Neural cell (in vitro differentiated cells): ENCODE measurements at regions not wholly inside any gene's neighbourhood (a gene's known extent, or its start where the extent isn't known, plus 50 kb on each side); places are given as distances from the start of the nearest gene placed in this dataset.

Source experiments
- H2AFZ ChIP-seq: fragments of 200-600, 300-800 bp; sonication (generic), shearing (Covaris generic); 2 replicates; pipeline ENCODE4 v1.6.0; 2014; ENCODE audit warnings: low read depth, mild to moderate bottlenecking, antibody characterized with exemption, low read length, moderate library complexity
- H3F3A ChIP-seq: fragments of 200-600 bp; shearing (Covaris generic); 2 replicates; pipeline ENCODE4 v1.6.1; 2016; ENCODE audit warnings: mild to moderate bottlenecking, moderate library complexity, mixed read lengths, antibody characterized with exemption, low read length; ENCODE audit not compliant: insufficient read depth, poor library complexity, severe bottlenecking
- H3K27ac ChIP-seq: fragments of 200-600, 300-800 bp; sonication (generic), shearing (Covaris generic); 2 replicates; pipeline ENCODE4 v1.5.1; 2014; ENCODE audit warnings: mild to moderate bottlenecking, low read length, moderate library complexity
- H3K27me3 ChIP-seq: fragments of 300-800, 200-600 bp; sonication (generic), shearing (Covaris generic); 2 replicates; pipeline ENCODE4 v1.6.0; 2014; ENCODE audit warnings: mild to moderate bottlenecking, low read depth, low read length, moderate library complexity; ENCODE audit not compliant: insufficient read depth
- H3K36me3 ChIP-seq: fragments of 300-800, 200-600 bp; sonication (generic), shearing (Covaris generic); 2 replicates; pipeline ENCODE4 v1.5.1; 2014; ENCODE audit warnings: mild to moderate bottlenecking, antibody characterized with exemption, low read length, moderate library complexity; ENCODE audit not compliant: insufficient read depth
- H3K4me2 ChIP-seq: fragments of 300-800, 200-600 bp; sonication (generic), shearing (Covaris generic); 2 replicates; pipeline ENCODE4 v1.6.0; 2014; ENCODE audit warnings: mild to moderate bottlenecking, low read length
- H3K4me3 ChIP-seq: fragments of 300-800, 200-600 bp; sonication (generic), shearing (Covaris generic); 2 replicates; pipeline ENCODE4 v1.5.1; 2014; ENCODE audit warnings: mild to moderate bottlenecking, low read length, moderate library complexity
- H3K79me2 ChIP-seq: fragments of 200-600 bp; shearing (Covaris generic); replicated peaks from 2 replicates; pipeline ENCODE4 v1.6.0; 2014; ENCODE audit warnings: mild to moderate bottlenecking, low read length, moderate library complexity; ENCODE audit not compliant: insufficient read depth
- H3K9ac ChIP-seq: fragments of 300-800, 200-600 bp; sonication (generic), shearing (Covaris generic); 2 replicates; pipeline ENCODE4 v1.6.1; 2016; ENCODE audit warnings: mild to moderate bottlenecking, low read length, mixed read lengths
- H3K9me2 ChIP-seq: fragments of 200-600 bp; shearing (Covaris generic); 2 replicates; pipeline ENCODE4 v1.6.1; 2016; ENCODE audit warnings: mild to moderate bottlenecking, low read length, mixed read lengths; ENCODE audit not compliant: insufficient read depth
- H3K9me3 ChIP-seq: fragments of 200-600, 300-800 bp; sonication (generic), shearing (Covaris generic); 2 replicates; pipeline ENCODE4 v1.6.1; 2016; ENCODE audit warnings: mild to moderate bottlenecking, mixed run types, low read length, moderate library complexity, mixed read lengths
- H4K20me1 ChIP-seq: fragments of 200-600 bp; shearing (Covaris generic); 2 replicates; pipeline ENCODE4 v1.6.1; 2016; ENCODE audit warnings: mild to moderate bottlenecking, mixed run types; ENCODE audit not compliant: insufficient read depth
- CTCF ChIP-seq: fragments of 450-650 bp; IDR thresholded peaks from 2 replicates; pipeline ENCODE4 v1.5.1; 2014; ENCODE audit warnings: antibody characterized with exemption, mild to moderate bottlenecking, moderate library complexity; ENCODE audit not compliant: poor library complexity, severe bottlenecking
- EP300 ChIP-seq: fragments of 450-650 bp; conservative IDR thresholded peaks from 2 replicates; pipeline ENCODE4 v1.6.1; 2014; ENCODE audit warnings: antibody characterized with exemption, mild to moderate bottlenecking, moderate library complexity; ENCODE audit not compliant: poor library complexity, severe bottlenecking
- EZH2 ChIP-seq: fragments of 200-600, 300-800 bp; shearing (Covaris generic), sonication (generic); IDR thresholded peaks from 2 replicates; pipeline ENCODE4 v1.6.1; 2014; ENCODE audit warnings: antibody characterized with exemption, low read length, borderline replicate concordance, mild to moderate bottlenecking; ENCODE audit not compliant: insufficient read depth, poor library complexity, severe bottlenecking
- MXI1 ChIP-seq: fragments of 450-650 bp; conservative IDR thresholded peaks from 2 replicates; pipeline ENCODE4 v1.6.1; 2014; ENCODE audit warnings: antibody characterized with exemption, mild to moderate bottlenecking; ENCODE audit not compliant: poor library complexity, severe bottlenecking
- POLR2AphosphoS5 ChIP-seq: IDR thresholded peaks from 2 replicates; pipeline ENCODE4 v1.6.1; 2012
- RAD21 ChIP-seq: fragments of 450-650 bp; conservative IDR thresholded peaks from 2 replicates; pipeline ENCODE4 v1.6.1; 2014; ENCODE audit warnings: antibody characterized with exemption, mild to moderate bottlenecking, moderate library complexity
- REST ChIP-seq: IDR thresholded peaks from 2 replicates; pipeline ENCODE4 v1.6.1; 2012; ENCODE audit warnings: borderline replicate concordance
- SMC3 ChIP-seq: fragments of 450-650 bp; conservative IDR thresholded peaks from 2 replicates; pipeline ENCODE4 v1.6.1; 2014; ENCODE audit warnings: antibody characterized with exemption, mild to moderate bottlenecking, moderate library complexity; ENCODE audit not compliant: poor library complexity
- TAF1 ChIP-seq: IDR thresholded peaks from 2 replicates; pipeline ENCODE4 v1.6.1; 2012; ENCODE audit warnings: low read depth

DNA sequence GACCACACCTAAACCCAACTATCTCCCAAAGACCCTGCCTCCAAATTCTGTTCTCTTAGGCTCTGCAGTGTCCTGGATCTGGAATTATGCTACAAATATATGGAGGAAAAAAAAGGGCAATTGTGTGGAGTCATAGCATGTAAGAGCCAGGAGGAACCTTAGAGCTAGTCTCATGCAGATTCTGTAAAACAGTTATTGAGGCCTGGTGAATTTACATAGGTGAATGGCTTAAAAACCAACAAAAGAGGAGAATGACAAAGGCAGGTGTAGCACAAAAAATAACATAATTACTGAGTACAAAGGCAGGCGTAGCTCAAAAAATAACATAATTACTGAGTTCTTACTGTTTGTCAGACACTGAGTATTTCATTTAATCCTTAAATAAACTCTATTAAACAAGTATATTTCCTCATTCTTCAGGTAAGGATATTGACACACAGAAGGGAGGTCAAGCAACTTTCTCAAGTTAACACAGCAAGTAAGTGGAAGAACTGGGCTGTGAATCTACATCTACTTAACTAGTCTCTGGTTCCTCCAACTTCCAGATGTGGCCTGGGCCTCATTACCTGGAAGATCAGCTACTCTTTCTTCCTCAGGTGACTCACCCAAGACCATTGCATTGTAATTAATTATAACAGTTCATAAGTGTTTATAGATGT is 938.9 kb upstream of the TENM4 start:
- no peaks in the 10 kb centered on the region for H3K27me3 ChIP-seq
- no peaks in the 10 kb centered on the region for H3K9me3 ChIP-seq
- no peak overlapping the region for H3K27ac ChIP-seq
- TF ChIP-seq TAF1 = no peak
- TF ChIP-seq MXI1 = no peak
- TF ChIP-seq CTCF = no peak
- TF ChIP-seq REST = no peak
- no peak for TF ChIP-seq EP300
- TF ChIP-seq POLR2AphosphoS5 = no peak
- TF ChIP-seq RAD21 = no peak
- TF ChIP-seq EZH2 = no peak
- no peak for TF ChIP-seq SMC3
- no peak overlapping the region for H3K4me3 ChIP-seq
- no peaks in the 10 kb centered on the region for H3F3A ChIP-seq
- no peaks in the 10 kb centered on the region for H3K79me2 ChIP-seq
- H4K20me1 ChIP-seq = no peaks in the 10 kb centered on the region
- H3K36me3 ChIP-seq = no peaks in the 10 kb centered on the region
- H3K9ac ChIP-seq = no peak overlapping the region
- no peak overlapping the region for H3K4me2 ChIP-seq
- H3K9me2 ChIP-seq = no peaks in the 10 kb centered on the region
- no peak overlapping the region for H2AFZ ChIP-seq

DNA sequence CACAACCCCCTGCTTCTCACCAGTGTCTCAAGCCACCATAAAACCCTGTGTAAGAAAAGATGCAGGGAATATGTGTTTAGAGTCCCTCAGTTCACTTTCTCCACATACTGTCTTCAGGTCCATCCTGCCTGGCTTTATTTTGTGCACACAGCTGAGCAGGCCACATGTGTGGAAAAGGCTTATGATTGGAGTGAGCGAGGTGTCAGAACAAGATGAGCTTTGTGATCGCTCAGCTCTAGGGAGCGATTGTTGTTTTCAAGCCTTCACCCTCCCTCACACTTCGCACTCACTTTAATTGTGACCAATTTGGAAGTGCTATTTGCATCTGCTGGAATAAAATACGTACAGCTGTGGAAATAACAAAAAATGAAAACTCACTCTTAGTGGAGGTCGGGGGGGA is 931.1 kb upstream of the TENM4 start:
- Histone ChIP-seq H3K79me2 (no peaks in the 10 kb centered on the region), H3K9ac (no peak overlapping the region), H3K27ac (no peak overlapping the region), H3K4me2 (no peak overlapping the region), H3K36me3 (no peaks in the 10 kb centered on the region), H3K4me3 (no peak overlapping the region), H3F3A (no peaks in the 10 kb centered on the region), H3K27me3 (no peaks in the 10 kb centered on the region), H2AFZ (no peak overlapping the region), H3K9me2 (no peaks in the 10 kb centered on the region), H3K9me3 (no peaks in the 10 kb centered on the region), H4K20me1 (no peaks in the 10 kb centered on the region)
- TF ChIP-seq SMC3 = no peak
- TF ChIP-seq EP300 = no peak
- TF ChIP-seq MXI1 = no peak
- no peak for TF ChIP-seq EZH2
- no peak for TF ChIP-seq REST
- no peak for TF ChIP-seq POLR2AphosphoS5
- TF ChIP-seq CTCF = no peak
- TF ChIP-seq RAD21 = no peak
- TF ChIP-seq TAF1 = no peak
